HCT116 (cell line): ENCODE measurements at regions not wholly inside any gene's neighbourhood (a gene's known extent, or its start where the extent isn't known, plus 50 kb on each side); places are given as distances from the start of the nearest gene placed in this dataset.

Source experiments
- ATAC-seq: fragments of 200-7000 bp; cut with Tn5 transposase; 2 replicates; pipeline ENCODE4 v1.9.1; 2020; ENCODE audit warnings: mild to moderate bottlenecking, moderate library complexity
- BruUV-seq: library from RNA; stranded (reverse); fragments of 400-500 nt; replicated peaks from 2 replicates; lab custom pipeline; 2021; lab: Mats Ljungman, UMichigan
- CTCF ChIA-PET: fragments of 300-600 bp; sonication (Branson Sonifier 250); formaldehyde crosslinking; loops from one replicate; lab custom pipeline; 2021; ENCODE audit warnings: antibody characterized with exemption; lab: Charles Lee
- POLR2A ChIA-PET: fragments of 300-600, 350-600 bp; sonication (Branson Sonifier 250); formaldehyde crosslinking; loops from one replicate; lab custom pipeline; 2021; ENCODE audit warnings: antibody characterized with exemption; lab: Charles Lee
- RAD21 ChIA-PET, 2 experiments: fragments of 300-600 bp; sonication (Branson Sonifier 250); formaldehyde crosslinking; loops; one replicate each; lab custom pipeline; 2023; ENCODE audit warnings: low total read pairs in 2 of 2; ENCODE audit not compliant: uncharacterized antibody in 2 of 2, unreplicated experiment in 2 of 2, low non-redundant PET in 1 of 2; lab: Charles Lee
- DNase-seq: peaks from one replicate; pipeline ENCODE4 v3.0.0-alpha.2; 2010; ENCODE audit warnings: low read depth, low spot score
- H2AFZ ChIP-seq: fragments of 200-600 bp; shearing (Covaris generic), sonication (generic); 2 replicates; pipeline ENCODE4 v1.6.1; 2017; ENCODE audit warnings: low read depth, mixed run types, mixed read lengths, antibody characterized with exemption, low read length; ENCODE audit not compliant: poor library complexity, severe bottlenecking
- H3K27ac ChIP-seq: 2 replicates; pipeline ENCODE4 v1.5.1; 2012; ENCODE audit warnings: low read depth, low read length
- H3K27me3 ChIP-seq: fragments of 200-600 bp; sonication (generic); 2 replicates; pipeline ENCODE4 v1.6.1; 2016; ENCODE audit warnings: mixed run types, low read length, mixed read lengths; ENCODE audit not compliant: insufficient read depth
- H3K36me3 ChIP-seq, 2 experiments: fragments of 200-500 bp in 1 of 2; fragments of 200-600 bp in 1 of 2; sonication (Bioruptor generic) in 1 of 2; sonication (generic) in 1 of 2; 2 replicates each; pipeline versions ENCODE4 v1.5.1 to v1.6.1; 2014 to 2016; ENCODE audit warnings: low read length in 2 of 2, inconsistent platforms in 1 of 2, mixed read lengths in 1 of 2, mixed run types in 1 of 2; ENCODE audit not compliant: insufficient read depth in 2 of 2, control insufficient read depth in 1 of 2
- H3K4me1 ChIP-seq, 2 experiments: fragments of 200-600 bp in 1 of 2; sonication (generic) in 1 of 2; 2 replicates each; pipeline versions ENCODE4 v1.5.1 to v1.6.1; 2012 to 2017; ENCODE audit warnings: low read length in 2 of 2, inconsistent platforms in 1 of 2, mild to moderate bottlenecking in 1 of 2, mixed read lengths in 1 of 2, mixed run types in 1 of 2, moderate library complexity in 1 of 2; ENCODE audit not compliant: insufficient read depth in 2 of 2, control insufficient read depth in 1 of 2
- H3K4me2 ChIP-seq: fragments of 200-600 bp; sonication (generic); 2 replicates; pipeline ENCODE4 v1.6.1; 2017; ENCODE audit warnings: mixed run types, low read length, mixed read lengths
- H3K4me3 ChIP-seq, 2 experiments: fragments of 200-600 bp in 1 of 2; sonication (generic) in 1 of 2; replicated peaks in 1 of 2; 2 replicates each; pipeline ENCODE4 v1.5.1; 2011 to 2016; ENCODE audit warnings: low read length in 2 of 2, control low read depth in 1 of 2, low read depth in 1 of 2, mild to moderate bottlenecking in 1 of 2, mixed read lengths in 1 of 2, mixed run types in 1 of 2
- H3K79me2 ChIP-seq: fragments of 200-600 bp; sonication (generic); 2 replicates; pipeline ENCODE4 v1.6.1; 2017; ENCODE audit warnings: mild to moderate bottlenecking, mixed run types, low read length, moderate library complexity, mixed read lengths; ENCODE audit not compliant: insufficient read depth
- H3K9ac ChIP-seq: fragments of 200-600 bp; sonication (generic); 2 replicates; pipeline ENCODE4 v1.6.1; 2016; ENCODE audit warnings: low read length, mixed read lengths
- H3K9me2 ChIP-seq: fragments of 200-600 bp; sonication (generic), shearing (Covaris generic); 2 replicates; pipeline ENCODE4 v1.6.1; 2017; ENCODE audit warnings: mixed run types, mild to moderate bottlenecking, moderate library complexity; ENCODE audit not compliant: insufficient read depth
- H3K9me3 ChIP-seq, 2 experiments: fragments of 200-500 bp in 1 of 2; fragments of 200-600 bp in 1 of 2; sonication (Bioruptor generic) in 1 of 2; sonication (generic) in 1 of 2; 2 replicates each; pipeline ENCODE4 v1.6.1; 2014 to 2017; ENCODE audit warnings: low read length in 2 of 2, mixed read lengths in 2 of 2, inconsistent platforms in 1 of 2, low read depth in 1 of 2, mild to moderate bottlenecking in 1 of 2, mixed run types in 1 of 2, moderate library complexity in 1 of 2; ENCODE audit not compliant: control insufficient read depth in 1 of 2, insufficient read depth in 1 of 2
- H4K20me1 ChIP-seq: fragments of 200-600 bp; sonication (generic), shearing (Covaris generic); 2 replicates; pipeline ENCODE4 v1.6.1; 2017; ENCODE audit warnings: mixed run types, mild to moderate bottlenecking, moderate library complexity; ENCODE audit not compliant: insufficient read depth
- CEBPB ChIP-seq: IDR thresholded peaks from 2 replicates; pipeline ENCODE4 v1.6.1; 2012; ENCODE audit warnings: low read depth
- CTCF ChIP-seq, 3 experiments: fragments of 200-600 bp in 1 of 3; sonication (generic) in 1 of 3; IDR thresholded peaks in 2 of 3; conservative IDR thresholded peaks in 1 of 3; 2 replicates each; pipeline ENCODE4 v1.5.1; 2012 to 2017; ENCODE audit warnings: low read depth in 2 of 3, low read length in 2 of 3, antibody characterized with exemption in 1 of 3, borderline replicate concordance in 1 of 3, control low read depth in 1 of 3, mild to moderate bottlenecking in 1 of 3, mixed read lengths in 1 of 3, mixed run types in 1 of 3, moderate library complexity in 1 of 3; ENCODE audit not compliant: insufficient read depth in 1 of 3
- EGR1 ChIP-seq: IDR thresholded peaks from 2 replicates; pipeline ENCODE4 v1.6.1; 2012; ENCODE audit warnings: low read depth
- EZH2 ChIP-seq: fragments of 200-600 bp; sonication (generic); IDR thresholded peaks from 2 replicates; pipeline ENCODE4 v1.6.1; 2017; ENCODE audit warnings: antibody characterized with exemption, mixed run types
- EZH2phosphoT487 ChIP-seq: fragments of 200-600 bp; IDR thresholded peaks from 2 replicates; pipeline ENCODE4 v1.6.1; 2018; ENCODE audit warnings: antibody characterized with exemption, borderline replicate concordance
- FOSL1 ChIP-seq: IDR thresholded peaks from 2 replicates; pipeline ENCODE4 v1.6.1; 2012; ENCODE audit warnings: low read depth
- MAX ChIP-seq: IDR thresholded peaks from 2 replicates; pipeline ENCODE4 v1.6.1; 2012
- POLR2AphosphoS5 ChIP-seq: IDR thresholded peaks from 2 replicates; pipeline ENCODE4 v1.6.1; 2011; ENCODE audit warnings: mild to moderate bottlenecking, low read depth, low read length, moderate library complexity
- RAD21 ChIP-seq: IDR thresholded peaks from 2 replicates; pipeline ENCODE4 v1.6.1; 2012; ENCODE audit warnings: low read depth, mild to moderate bottlenecking
- REST ChIP-seq: IDR thresholded peaks from 2 replicates; pipeline ENCODE4 v1.6.1; 2012; ENCODE audit warnings: low read depth
- SP1 ChIP-seq: IDR thresholded peaks from 2 replicates; pipeline ENCODE4 v1.6.1; 2012; ENCODE audit warnings: low read depth
- TCF7L2 ChIP-seq: IDR thresholded peaks from 2 replicates; pipeline ENCODE4 v1.7.0; 2011; ENCODE audit warnings: borderline replicate concordance, inconsistent platforms; ENCODE audit not compliant: insufficient read depth, insufficient read length; ENCODE audit errors: extremely low read depth
- ZBTB33 ChIP-seq: IDR thresholded peaks from 2 replicates; pipeline ENCODE4 v1.6.1; 2011; ENCODE audit warnings: mild to moderate bottlenecking, low read length, moderate library complexity; ENCODE audit not compliant: insufficient replicate concordance; ENCODE audit errors: extremely low read depth
- intact Hi-C: fragments of 100-400 bp; cut with micrococcal nuclease; formaldehyde crosslinking; loops from 2 replicates; pipeline ENCODE4 v1.10.0; 2022

GRCh38 chr2:19272941-19273470 lies 85.4 kb downstream of the OSR1 start:
- Histone ChIP-seq H3K4me2 (no peak overlapping the region), H4K20me1 (no peaks in the 10 kb centered on the region), H3K4me1 (no peaks in the 10 kb centered on the region), H3K9ac (no peak overlapping the region), H3K27ac (no peak overlapping the region), H2AFZ (no peak overlapping the region), H3K9me2 (no peaks in the 10 kb centered on the region), H3K9me3 (no peaks in the 10 kb centered on the region), H3K79me2 (no peaks in the 10 kb centered on the region), H3K4me3 (no peak overlapping the region), H3K36me3 (no peaks in the 10 kb centered on the region), H3K27me3 (no peaks in the 10 kb centered on the region)
- intact Hi-C loops, result no loop called here
- ChIA-PET CTCF (no interaction called here), RAD21 (no interaction called here), POLR2A (no interaction called here)
- DNase-seq (no peak), ATAC-seq (no peak)
- no TSS peak for BruUV-seq
- no peak for TF ChIP-seq TCF7L2

GRCh38 chr2:19272039-19272438 lies 86.4 kb downstream of the OSR1 start:
- Histone ChIP-seq H3K9me3 (no peaks in the 10 kb centered on the region), H3K4me3 (no peak overlapping the region), H2AFZ (no peak overlapping the region), H3K27me3 (no peaks in the 10 kb centered on the region), H3K9ac (no peak overlapping the region), H3K9me2 (no peaks in the 10 kb centered on the region), H3K36me3 (no peaks in the 10 kb centered on the region), H3K4me1 (no peaks in the 10 kb centered on the region), H3K27ac (no peak overlapping the region), H3K4me2 (no peak overlapping the region), H4K20me1 (no peaks in the 10 kb centered on the region), H3K79me2 (no peaks in the 10 kb centered on the region)
- no TSS peak for BruUV-seq
- POLR2A ChIA-PET, result no interaction called here
- ATAC-seq (no peak), DNase-seq (no peak)
- intact Hi-C loops, result no loop called here
- CTCF ChIA-PET, result no interaction called here
- RAD21 ChIA-PET, result no interaction called here
- TF ChIP-seq CEBPB, result no peak
- TF ChIP-seq EZH2phosphoT487, result no peak
- no peak for TF ChIP-seq RAD21
- no peak for TF ChIP-seq MAX
- no peak for TF ChIP-seq CTCF (IDR thresholded peaks at IDR 0.05 in 2 of 3, conservative IDR thresholded peaks at IDR 0.05 in 1 of 3; ENCODE audit: borderline replicate concordance in 1 of 3, insufficient read depth in 1 of 3, low read depth in 2 of 3, low read length in 2 of 3)
- TF ChIP-seq EGR1, result no peak
- no peak for TF ChIP-seq POLR2AphosphoS5
- TF ChIP-seq REST, result no peak
- TF ChIP-seq EZH2, result no peak
- no peak for TF ChIP-seq ZBTB33
- TF ChIP-seq FOSL1, result no peak
- TF ChIP-seq SP1, result no peak
